AG09309 (cell line): ENCODE measurements at regions not wholly inside any gene's neighbourhood (a gene's known extent, or its start where the extent isn't known, plus 50 kb on each side); places are given as distances from the start of the nearest gene placed in this dataset.

Experiments used
- DNase-seq: peaks from one replicate; pipeline ENCODE4 v3.0.0-alpha.2; 2010; ENCODE audit warnings: low read depth
- H3K4me3 ChIP-seq: 2 replicates; pipeline ENCODE4 v1.5.1; 2011; ENCODE audit warnings: mild to moderate bottlenecking, low read depth, low read length, moderate library complexity; ENCODE audit not compliant: control insufficient read depth
- TF ChIP-seq, protein P1 (sequence below): IDR thresholded peaks from 2 replicates; pipeline ENCODE4 v1.5.1; 2011; ENCODE audit warnings: mild to moderate bottlenecking, low read depth, low read length, inconsistent platforms; ENCODE audit not compliant: insufficient read depth, control insufficient read depth; ENCODE audit errors: missing control alignments

DNA sequence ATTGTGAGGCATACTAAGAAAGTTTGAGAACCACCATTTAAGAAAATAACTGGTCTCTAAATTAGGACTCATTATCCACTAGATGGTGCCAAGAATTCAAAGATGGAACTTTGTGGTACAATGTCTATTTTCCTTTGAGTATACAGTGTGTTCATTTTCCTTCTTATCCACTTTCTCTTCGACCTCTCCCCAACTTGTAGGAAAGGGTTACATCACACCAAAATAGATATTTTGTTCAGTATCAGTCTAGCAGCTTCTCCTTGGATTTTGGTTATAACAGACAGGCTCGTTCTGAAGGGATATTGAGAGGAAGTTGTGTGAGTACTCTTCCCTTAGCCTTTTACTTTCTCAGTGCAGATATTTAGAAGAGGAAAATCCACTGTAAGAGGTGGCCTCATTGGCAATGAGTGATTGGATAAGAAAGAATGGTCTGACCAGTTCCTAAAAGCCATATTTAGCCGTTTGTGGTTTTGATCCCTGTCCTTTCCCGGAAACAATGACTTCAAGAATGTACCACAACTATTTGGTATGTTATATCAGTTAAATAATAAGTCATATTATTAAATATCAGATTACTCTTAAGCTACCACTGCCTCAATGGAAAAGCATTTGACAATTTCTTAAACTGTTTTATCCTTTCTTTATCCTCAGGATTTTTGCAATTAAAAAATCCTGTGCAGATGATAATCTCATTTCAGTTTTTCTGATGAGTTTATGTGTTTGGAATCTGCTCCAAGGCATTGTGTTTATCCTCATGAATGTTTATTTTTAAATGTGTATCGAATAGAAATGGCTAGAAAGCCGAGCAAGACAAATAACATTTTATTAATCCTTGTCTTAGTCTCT lies 69.0 kb upstream of the GRAMD2B start:
- TF ChIP-seq, protein P1, sequence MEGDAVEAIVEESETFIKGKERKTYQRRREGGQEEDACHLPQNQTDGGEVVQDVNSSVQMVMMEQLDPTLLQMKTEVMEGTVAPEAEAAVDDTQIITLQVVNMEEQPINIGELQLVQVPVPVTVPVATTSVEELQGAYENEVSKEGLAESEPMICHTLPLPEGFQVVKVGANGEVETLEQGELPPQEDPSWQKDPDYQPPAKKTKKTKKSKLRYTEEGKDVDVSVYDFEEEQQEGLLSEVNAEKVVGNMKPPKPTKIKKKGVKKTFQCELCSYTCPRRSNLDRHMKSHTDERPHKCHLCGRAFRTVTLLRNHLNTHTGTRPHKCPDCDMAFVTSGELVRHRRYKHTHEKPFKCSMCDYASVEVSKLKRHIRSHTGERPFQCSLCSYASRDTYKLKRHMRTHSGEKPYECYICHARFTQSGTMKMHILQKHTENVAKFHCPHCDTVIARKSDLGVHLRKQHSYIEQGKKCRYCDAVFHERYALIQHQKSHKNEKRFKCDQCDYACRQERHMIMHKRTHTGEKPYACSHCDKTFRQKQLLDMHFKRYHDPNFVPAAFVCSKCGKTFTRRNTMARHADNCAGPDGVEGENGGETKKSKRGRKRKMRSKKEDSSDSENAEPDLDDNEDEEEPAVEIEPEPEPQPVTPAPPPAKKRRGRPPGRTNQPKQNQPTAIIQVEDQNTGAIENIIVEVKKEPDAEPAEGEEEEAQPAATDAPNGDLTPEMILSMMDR, result peak; percentile 45
- H3K4me3 ChIP-seq, result no peak overlapping the region; the same call in 1 of the 2 replicates
- peak; percentile 96 for DNase-seq

DNA sequence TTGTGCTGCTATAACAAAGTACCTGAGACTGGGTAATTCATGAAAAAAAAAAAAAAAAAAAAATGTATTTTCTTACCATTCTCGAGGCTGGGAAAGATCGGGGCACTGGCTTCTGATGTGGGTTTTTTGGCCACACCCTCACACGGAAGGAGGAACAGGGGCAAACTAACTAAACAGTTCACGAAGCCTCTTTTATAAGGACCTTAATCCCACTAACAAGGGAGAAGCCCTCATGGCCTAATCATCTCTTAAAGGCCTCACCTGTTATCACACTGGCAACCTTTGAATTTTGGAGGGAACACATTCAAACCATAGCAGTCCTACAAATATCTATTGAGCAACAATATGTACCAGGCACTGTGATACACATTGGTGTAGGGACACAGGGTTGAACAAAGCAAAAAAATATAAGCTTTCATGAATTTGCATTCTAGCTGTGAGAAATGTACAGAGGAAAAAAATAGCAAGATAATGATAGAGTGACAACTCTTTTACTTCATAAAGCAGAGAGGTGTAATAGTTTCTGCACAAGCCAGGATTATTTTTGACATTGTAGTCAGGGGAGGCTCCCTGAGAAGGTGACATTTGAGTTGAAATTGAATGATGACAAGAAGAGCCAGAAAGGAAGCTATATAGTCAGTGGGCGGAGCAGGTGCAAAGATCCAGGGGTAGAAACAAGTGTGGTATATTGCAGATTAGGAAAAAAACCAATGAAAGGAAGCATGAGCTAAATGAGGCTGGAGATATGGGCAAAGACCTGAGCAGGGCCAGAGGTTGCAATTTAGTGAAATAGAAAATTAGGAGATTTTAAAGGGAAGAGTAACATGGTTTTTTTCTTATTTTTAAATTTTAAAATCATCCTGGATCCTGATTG lies 68.1 kb upstream of the GRAMD2B start:
- DNase-seq, result no peak
- no peak overlapping the region for H3K4me3 ChIP-seq
- TF ChIP-seq, protein P1, result no peak

DNA sequence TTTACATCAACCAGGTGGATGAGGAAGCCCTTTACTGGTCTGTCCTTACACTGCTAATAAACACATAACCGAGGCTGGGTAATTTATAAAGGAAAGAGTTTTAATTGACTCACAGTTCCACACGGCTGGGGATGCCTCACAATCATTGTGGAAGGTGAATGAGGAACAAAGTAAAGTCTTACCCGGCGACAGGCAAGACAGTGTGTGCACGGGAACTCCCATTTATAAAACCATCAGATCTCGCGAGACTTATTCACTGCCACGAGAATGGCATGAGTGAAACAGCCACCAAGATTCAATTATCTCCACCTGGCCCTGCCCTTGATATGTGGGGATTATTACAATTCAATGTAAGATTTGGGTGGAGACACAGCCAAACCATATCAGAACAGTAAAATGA lies 67.3 kb upstream of the GRAMD2B start:
- DNase-seq, result no peak
- H3K4me3 ChIP-seq, result no peak overlapping the region
- TF ChIP-seq, protein P1, result no peak

DNA sequence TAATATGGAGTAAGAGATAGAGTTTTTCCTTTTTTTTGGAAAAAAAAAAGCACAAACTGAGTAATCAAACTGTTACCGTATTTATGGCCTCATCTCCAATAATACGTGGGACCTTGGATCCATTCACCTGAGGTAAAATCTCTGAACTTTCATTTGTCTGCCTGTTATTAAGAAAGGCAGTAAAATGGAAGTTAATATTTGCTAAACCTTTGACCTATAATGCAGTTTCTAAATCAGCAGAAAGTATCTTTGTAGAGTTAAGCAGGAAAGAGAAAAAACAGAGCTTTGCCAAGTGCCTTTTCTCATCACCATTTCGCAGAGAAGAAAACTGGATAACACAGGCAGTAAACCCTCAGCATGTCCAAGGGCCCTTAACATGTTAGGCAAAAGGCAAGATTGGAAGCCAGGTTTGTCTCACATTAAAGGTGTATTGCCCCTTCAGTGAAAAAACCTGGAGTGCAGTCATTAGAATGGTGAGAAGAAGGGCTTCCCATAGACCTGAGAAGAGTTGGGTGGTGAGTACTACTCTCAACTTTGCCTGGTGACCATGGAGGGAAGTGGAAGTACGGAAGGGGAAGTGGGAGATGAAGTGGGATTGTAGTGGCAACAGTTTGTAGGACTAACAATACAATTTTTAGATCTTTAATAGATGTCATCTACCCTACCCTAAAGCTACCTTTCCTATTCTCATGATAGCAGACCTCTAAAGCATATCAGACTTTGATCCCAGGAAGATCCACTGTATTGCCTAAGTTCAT lies 65.4 kb upstream of the GRAMD2B start:
- no peak for DNase-seq
- TF ChIP-seq, protein P1, result no peak

DNA sequence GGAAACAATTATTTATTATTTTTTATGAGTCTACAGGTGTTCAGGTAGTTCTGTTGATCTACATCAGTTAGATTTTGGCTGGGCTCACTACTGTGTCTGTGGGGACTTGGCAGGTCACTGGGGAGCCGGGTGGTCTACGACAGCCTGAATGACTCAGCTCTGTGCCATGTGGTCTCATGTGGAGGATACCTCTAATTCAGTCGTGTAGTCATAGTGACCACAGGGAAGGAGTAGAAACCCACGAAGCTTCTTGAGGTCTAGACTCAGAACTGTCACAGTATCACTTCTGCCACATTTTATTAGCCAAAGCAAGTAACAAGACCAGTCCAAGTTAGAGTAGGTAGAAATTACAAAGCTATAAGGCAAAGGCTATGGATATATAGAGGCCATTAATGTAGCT lies 64.7 kb upstream of the GRAMD2B start:
- TF ChIP-seq, protein P1, result no peak
- DNase-seq, result no peak
- H3K4me3 ChIP-seq, result no peak overlapping the region

More for the DNA sequence above, 65.4 kb upstream of the GRAMD2B start:
- H3K4me3 ChIP-seq, result no peak overlapping the region

DNA sequence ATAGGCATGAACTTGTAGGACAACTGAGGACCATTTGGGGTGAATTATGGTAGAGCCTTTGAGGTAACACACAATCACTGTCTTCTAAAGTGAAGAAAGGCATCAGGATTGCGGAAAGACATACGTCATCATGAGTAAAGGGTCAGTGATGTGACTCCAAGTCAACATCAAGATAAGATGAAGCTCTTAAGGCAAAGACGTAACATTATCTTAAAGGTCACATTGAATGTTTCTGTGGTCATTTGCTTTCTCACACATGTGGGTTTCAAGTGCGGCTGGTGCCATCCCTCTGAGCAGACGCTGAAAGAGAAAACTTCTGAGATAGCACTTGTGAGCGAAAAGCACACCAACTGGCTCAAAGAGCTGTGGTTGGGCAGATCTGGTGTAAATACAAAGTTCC lies 63.3 kb upstream of the GRAMD2B start:
- DNase-seq, result no peak
- no peak overlapping the region for H3K4me3 ChIP-seq
- TF ChIP-seq, protein P1, result no peak
